ENCODE measurements at regions not wholly inside any gene's neighbourhood (a gene's known extent, or its start where the extent isn't known, plus 50 kb on each side); places are given as distances from the start of the nearest gene placed in this dataset.

GRCh38 chr1:185681034-185681633 is 53.1 kb upstream of the HMCN1 start:
- Histone ChIP-seq H3K27me3 (no peaks in the 10 kb centered on the region), H3K4me3 (no peak overlapping the region), H3K36me3 (no peaks in the 10 kb centered on the region), H3K27ac (no peak overlapping the region), H3K9me3 (no peaks in the 10 kb centered on the region), H3K4me1 (no peaks in the 10 kb centered on the region)
- WGBS, 2 donors: 49 to 50% methylated on average over 2 of the region's 2 CpGs
- TF ChIP-seq EP300 (IDR thresholded peaks at IDR 0.05): no peak
- no peak for TF ChIP-seq POLR2A (IDR thresholded peaks at IDR 0.05)
- TF ChIP-seq CTCF (IDR thresholded peaks at IDR 0.05): peak; percentile 23 to 54 (median 35)
- peak in 1 of 2 donors; percentile 44 for DNase-seq (ENCODE audit: low spot score in 2 of 2)

GRCh38 chr1:185680453-185680852 is 53.7 kb upstream of the HMCN1 start:
- 71 to 75% methylated on average over 4 of the region's 4 CpGs for WGBS, 2 donors

GRCh38 chr1:185679220-185679619 is 55.0 kb upstream of the HMCN1 start:
- H3K4me1 ChIP-seq: peaks cover 0 to 4% (median 0%) of the 10 kb centered on the region in 4 donors

More at GRCh38 chr1:185680453-185680852, 53.7 kb upstream of the HMCN1 start:
- Histone ChIP-seq H3K4me1 (no peaks in the 10 kb centered on the region), H3K36me3 (no peaks in the 10 kb centered on the region), H3K4me3 (no peak overlapping the region), H3K27ac (no peak overlapping the region), H3K27me3 (no peaks in the 10 kb centered on the region), H3K9me3 (no peaks in the 10 kb centered on the region)
- TF ChIP-seq POLR2A (IDR thresholded peaks at IDR 0.05): no peak
- no peak for TF ChIP-seq EP300 (IDR thresholded peaks at IDR 0.05)
- no peak for TF ChIP-seq CTCF (IDR thresholded peaks at IDR 0.05)
- no peak for DNase-seq (ENCODE audit: low spot score in 2 of 2)

GRCh38 chr1:185676969-185677368 is 57.2 kb upstream of the HMCN1 start:
- H3K4me1 ChIP-seq: peaks cover 0 to 4% (median 0%) of the 10 kb centered on the region in 4 donors
- no peak overlapping the region for H3K27ac ChIP-seq
- DNase-seq (ENCODE audit: low spot score in 2 of 2): no peak
- 87 to 93% methylated on average over 1 of the region's 1 CpG for WGBS, 2 donors
- no peaks in the 10 kb centered on the region for H3K36me3 ChIP-seq
- no peak for TF ChIP-seq EP300 (IDR thresholded peaks at IDR 0.05)
- TF ChIP-seq POLR2A (IDR thresholded peaks at IDR 0.05): no peak
- no peaks in the 10 kb centered on the region for H3K27me3 ChIP-seq
- no peak overlapping the region for H3K4me3 ChIP-seq
- H3K9me3 ChIP-seq: no peaks in the 10 kb centered on the region

More at GRCh38 chr1:185679220-185679619, 55.0 kb upstream of the HMCN1 start:
- no peaks in the 10 kb centered on the region for H3K9me3 ChIP-seq
- no peaks in the 10 kb centered on the region for H3K27me3 ChIP-seq
- WGBS, 2 donors: 73 to 78% methylated on average over 5 of the region's 5 CpGs
- DNase-seq (ENCODE audit: low spot score in 2 of 2): no peak
- H3K36me3 ChIP-seq: no peaks in the 10 kb centered on the region
- no peak overlapping the region for H3K4me3 ChIP-seq
- no peak overlapping the region for H3K27ac ChIP-seq
- TF ChIP-seq EP300 (IDR thresholded peaks at IDR 0.05) (peak in 1 of 2 donors; percentile 54), CTCF (IDR thresholded peaks at IDR 0.05) (no peak)

GRCh38 chr1:185674201-185674600 is 60.0 kb upstream of the HMCN1 start:
- DNase-seq (ENCODE audit: low spot score in 2 of 2): no peak

More at GRCh38 chr1:185674201-185674600, 60.0 kb upstream of the HMCN1 start:
- 38 to 47% methylated on average over 5 of the region's 5 CpGs for WGBS, 2 donors
- H3K4me3 ChIP-seq: no peak overlapping the region
- no peaks in the 10 kb centered on the region for H3K36me3 ChIP-seq
- peak overlapping the region in 1 of 4 donors; percentile 48 for H3K27ac ChIP-seq
- H3K4me1 ChIP-seq: peaks cover 0 to 10% (median 0%) of the 10 kb centered on the region in 4 donors
- H3K9me3 ChIP-seq: no peaks in the 10 kb centered on the region
- H3K27me3 ChIP-seq: no peaks in the 10 kb centered on the region
- no peak for TF ChIP-seq CTCF (IDR thresholded peaks at IDR 0.05)
- TF ChIP-seq POLR2A (IDR thresholded peaks at IDR 0.05): no peak
- peak; percentile 39 to 67 for TF ChIP-seq EP300 (IDR thresholded peaks at IDR 0.05)

Measured in tibial nerve (tissue), 4 donors.